NCI-H2171 (cell line): ENCODE measurements at regions not wholly inside any gene's neighbourhood (a gene's known extent, or its start where the extent isn't known, plus 50 kb on each side); places are given as distances from the start of the nearest gene placed in this dataset.
"Not testable (repeated sequence)": the region's sequence is repeated elsewhere in the genome, so short reads cannot be mapped to it uniquely, and the experiment has no call there.

Source experiments
- DNase-seq: peaks from one replicate; lab custom pipeline; 2025; lab: John Stamatoyannopoulos, UW

- no peak for DNase-seq
Observed at GRCh38 chr6:137804637-137805036, 62.4 kb upstream of the TNFAIP3 start.

- no peak for DNase-seq
Observed at GRCh38 chr6:137805622-137806021, 61.4 kb upstream of the TNFAIP3 start.

- no peak for DNase-seq
Observed at GRCh38 chr6:137806914-137807682, 60.0 kb upstream of the TNFAIP3 start.

- no peak for DNase-seq
Observed at GRCh38 chr6:137808191-137808590, 58.9 kb upstream of the TNFAIP3 start.

GRCh38 chr6:137808836-137809315 is 58.2 kb upstream of the TNFAIP3 start:
- DNase-seq, result no peak

- DNase-seq, result not testable (repeated sequence)
Observed at GRCh38 chr6:137809895-137810553, 57.0 kb upstream of the TNFAIP3 start.

- DNase-seq, result no peak
Observed at GRCh38 chr6:137810554-137811120, 56.4 kb upstream of the TNFAIP3 start.

GRCh38 chr6:137811121-137811915 is 55.7 kb upstream of the TNFAIP3 start:
- DNase-seq, result no peak

GRCh38 chr6:137811916-137812553 is 55.0 kb upstream of the TNFAIP3 start:
- DNase-seq, result no peak

GRCh38 chr6:137813308-137813970 is 53.6 kb upstream of the TNFAIP3 start:
- DNase-seq, result no peak

- DNase-seq, result not testable (repeated sequence)
Observed at GRCh38 chr6:137814030-137814429, 53.0 kb upstream of the TNFAIP3 start.

- no peak for DNase-seq
Observed at GRCh38 chr6:137815692-137816091, 51.4 kb upstream of the TNFAIP3 start.

- DNase-seq, result no peak
Observed at GRCh38 chr6:137816133-137816579, 50.9 kb upstream of the TNFAIP3 start.

GRCh38 chr6:137816688-137817618 is 50.1 kb upstream of the TNFAIP3 start:
- DNase-seq, result no peak
